ENCODE measurements at regions not wholly inside any gene's neighbourhood (a gene's known extent, or its start where the extent isn't known, plus 50 kb on each side); places are given as distances from the start of the nearest gene placed in this dataset.
A peak's percentile ranks its signal among the peaks of the same experiment; 100 is the strongest.

DNA sequence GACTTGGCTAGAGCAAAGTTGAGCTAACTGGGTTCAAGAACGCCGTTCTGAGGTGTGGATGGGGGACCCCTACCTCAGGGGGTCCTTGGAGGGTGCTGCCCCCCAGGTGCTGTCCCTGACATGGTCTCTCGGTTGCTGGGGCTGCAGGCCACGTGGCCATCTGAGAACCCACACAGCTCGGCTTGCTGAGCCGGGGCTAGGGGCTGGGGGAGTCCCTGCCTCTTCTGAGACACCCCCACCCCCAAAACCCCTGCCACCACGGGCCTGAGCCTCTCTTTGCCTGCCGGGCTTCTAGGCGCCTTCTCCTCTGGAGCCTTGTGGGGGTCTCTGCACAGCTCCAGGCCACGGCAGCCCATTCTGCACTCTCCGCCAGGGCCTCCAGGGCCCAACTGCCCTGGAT is 52.0 kb upstream of the LAMA1 start:
- no peaks in the 10 kb centered on the region for H3K27me3 ChIP-seq (ENCODE audit: insufficient read depth, low read depth, severe bottlenecking)
- TF ChIP-seq CTCF (IDR thresholded peaks at IDR 0.05; ENCODE audit: low read depth, low read length) = no peak
- DNase-seq = no peak

GRCh38 chr18:7168408-7168807 is 50.8 kb upstream of the LAMA1 start:
- Histone ChIP-seq H3K36me3 (no peaks in the 10 kb centered on the region), H3K9me3 (ENCODE audit: severe bottlenecking) (no peaks in the 10 kb centered on the region), H3K27me3 (ENCODE audit: insufficient read depth, low read depth, severe bottlenecking) (no peaks in the 10 kb centered on the region), H3K4me3 (ENCODE audit: low read depth, low read length) (no peak overlapping the region), H3K27ac (no peak overlapping the region)
- DNase-seq = peak; percentile 22
- TF ChIP-seq CTCF (IDR thresholded peaks at IDR 0.05; ENCODE audit: low read depth, low read length) = no peak

More for the DNA sequence above, 52.0 kb upstream of the LAMA1 start:
- H3K4me3 ChIP-seq (ENCODE audit: low read depth, low read length) = no peak overlapping the region
- H3K36me3 ChIP-seq = no peaks in the 10 kb centered on the region
- no peak overlapping the region for H3K27ac ChIP-seq
- no peaks in the 10 kb centered on the region for H3K9me3 ChIP-seq (ENCODE audit: severe bottlenecking)

Measured in WERI-Rb-1 (cell line).